ENCODE measurements at regions not wholly inside any gene's neighbourhood (a gene's known extent, or its start where the extent isn't known, plus 50 kb on each side); places are given as distances from the start of the nearest gene placed in this dataset.
A peak's percentile ranks its signal among the peaks of the same experiment; 100 is the strongest.

- Histone ChIP-seq H3K36me3 (ENCODE audit: control insufficient read depth in 4 of 4, insufficient read depth in 4 of 4, low read length in 3 of 4) (no peaks in the 10 kb centered on the region), H3K27ac (ENCODE audit: insufficient read depth in 1 of 2, low read depth in 1 of 2, low read length in 2 of 2, poor library complexity in 1 of 2, severe bottlenecking in 2 of 2) (no peak overlapping the region), H3K4me1 (ENCODE audit: control extremely low read depth in 1 of 4, control insufficient read depth in 4 of 4, insufficient read depth in 4 of 4, low read length in 3 of 4) (peaks cover 0 to 9% (median 0%) of the 10 kb centered on the region in 4 experiments), H3K4me3 (ENCODE audit: control insufficient read depth in 1 of 7, extremely low read depth in 1 of 7, insufficient read depth in 4 of 7, low read depth in 2 of 7, low read length in 6 of 7) (no peak overlapping the region), H3K9me3 (ENCODE audit: control extremely low read depth in 1 of 5, control insufficient read depth in 4 of 5, insufficient read depth in 2 of 5, low read depth in 1 of 5, low read length in 4 of 5) (no peaks in the 10 kb centered on the region), H3K27me3 (replicated peaks in 2 of 5; ENCODE audit: control insufficient read depth in 4 of 5, insufficient read depth in 5 of 5, low read length in 4 of 5) (no peaks in the 10 kb centered on the region)
- POLR2A ChIA-PET: no interaction called here
- CTCF ChIA-PET: no interaction called here
- peak in 2 of 3 donors; percentile 17 to 20 for DNase-seq
- 100% methylated on average over 1 of the region's 1 CpG for WGBS (ENCODE audit: insufficient coverage)
Observed at GRCh38 chr10:62728479-62728878, 76.0 kb upstream of the ADO start.

GRCh38 chr10:62732841-62733653 is 71.5 kb upstream of the ADO start:
- Histone ChIP-seq H3K36me3 (ENCODE audit: control insufficient read depth in 4 of 4, insufficient read depth in 4 of 4, low read length in 3 of 4) (no peaks in the 10 kb centered on the region), H3K9me3 (ENCODE audit: control extremely low read depth in 1 of 5, control insufficient read depth in 4 of 5, insufficient read depth in 2 of 5, low read depth in 1 of 5, low read length in 4 of 5) (no peaks in the 10 kb centered on the region), H3K27ac (ENCODE audit: insufficient read depth in 1 of 2, low read depth in 1 of 2, low read length in 2 of 2, poor library complexity in 1 of 2, severe bottlenecking in 2 of 2) (no peak overlapping the region), H3K4me3 (ENCODE audit: control insufficient read depth in 1 of 7, extremely low read depth in 1 of 7, insufficient read depth in 4 of 7, low read depth in 2 of 7, low read length in 6 of 7) (no peak overlapping the region), H3K4me1 (ENCODE audit: control extremely low read depth in 1 of 4, control insufficient read depth in 4 of 4, insufficient read depth in 4 of 4, low read length in 3 of 4) (peaks cover 0 to 26% (median 0%) of the 10 kb centered on the region in 4 experiments), H3K27me3 (replicated peaks in 2 of 5; ENCODE audit: control insufficient read depth in 4 of 5, insufficient read depth in 5 of 5, low read length in 4 of 5) (no peaks in the 10 kb centered on the region)
- WGBS (ENCODE audit: insufficient coverage): 94% methylated on average over 4 of the region's 7 CpGs
- DNase-seq: peak; percentile 2 to 54 (median 38)
- ChIA-PET POLR2A (no interaction called here), CTCF (interaction anchor here (1.2 kb wide), 1 partner anchor 122 kb away, joined by 3 read pairs; no protein-coding TSS in a partner anchor)

GRCh38 chr10:62733654-62734293 is 70.7 kb upstream of the ADO start:
- H3K4me1 ChIP-seq (ENCODE audit: control extremely low read depth in 1 of 4, control insufficient read depth in 4 of 4, insufficient read depth in 4 of 4, low read length in 3 of 4): peaks cover 0 to 26% (median 0%) of the 10 kb centered on the region in 4 experiments
- DNase-seq: no peak
- CTCF ChIA-PET: no interaction called here

GRCh38 chr10:62734781-62735463 is 69.6 kb upstream of the ADO start:
- no peaks in the 10 kb centered on the region for H3K27me3 ChIP-seq (replicated peaks in 2 of 5; ENCODE audit: control insufficient read depth in 4 of 5, insufficient read depth in 5 of 5, low read length in 4 of 5)
- POLR2A ChIA-PET: no interaction called here
- H3K36me3 ChIP-seq (ENCODE audit: control insufficient read depth in 4 of 4, insufficient read depth in 4 of 4, low read length in 3 of 4): no peaks in the 10 kb centered on the region
- CTCF ChIA-PET: no interaction called here
- DNase-seq: no peak
- no peak overlapping the region for H3K4me3 ChIP-seq (ENCODE audit: control insufficient read depth in 1 of 7, extremely low read depth in 1 of 7, insufficient read depth in 4 of 7, low read depth in 2 of 7, low read length in 6 of 7)
- no peak overlapping the region for H3K27ac ChIP-seq (ENCODE audit: insufficient read depth in 1 of 2, low read depth in 1 of 2, low read length in 2 of 2, poor library complexity in 1 of 2, severe bottlenecking in 2 of 2)
- WGBS (ENCODE audit: insufficient coverage): 100% methylated on average over 4 of the region's 7 CpGs
- peaks cover 0 to 26% (median 0%) of the 10 kb centered on the region in 4 experiments for H3K4me1 ChIP-seq (ENCODE audit: control extremely low read depth in 1 of 4, control insufficient read depth in 4 of 4, insufficient read depth in 4 of 4, low read length in 3 of 4)
- H3K9me3 ChIP-seq (ENCODE audit: control extremely low read depth in 1 of 5, control insufficient read depth in 4 of 5, insufficient read depth in 2 of 5, low read depth in 1 of 5, low read length in 4 of 5): no peaks in the 10 kb centered on the region

More at GRCh38 chr10:62733654-62734293, 70.7 kb upstream of the ADO start:
- H3K27ac ChIP-seq (ENCODE audit: insufficient read depth in 1 of 2, low read depth in 1 of 2, low read length in 2 of 2, poor library complexity in 1 of 2, severe bottlenecking in 2 of 2): no peak overlapping the region
- WGBS (ENCODE audit: insufficient coverage): 96% methylated on average over 4 of the region's 4 CpGs
- POLR2A ChIA-PET: no interaction called here
- H3K9me3 ChIP-seq (ENCODE audit: control extremely low read depth in 1 of 5, control insufficient read depth in 4 of 5, insufficient read depth in 2 of 5, low read depth in 1 of 5, low read length in 4 of 5): no peaks in the 10 kb centered on the region
- no peaks in the 10 kb centered on the region for H3K27me3 ChIP-seq (replicated peaks in 2 of 5; ENCODE audit: control insufficient read depth in 4 of 5, insufficient read depth in 5 of 5, low read length in 4 of 5)
- H3K4me3 ChIP-seq (ENCODE audit: control insufficient read depth in 1 of 7, extremely low read depth in 1 of 7, insufficient read depth in 4 of 7, low read depth in 2 of 7, low read length in 6 of 7): no peak overlapping the region
- no peaks in the 10 kb centered on the region for H3K36me3 ChIP-seq (ENCODE audit: control insufficient read depth in 4 of 4, insufficient read depth in 4 of 4, low read length in 3 of 4)

GRCh38 chr10:62735464-62736167 is 68.9 kb upstream of the ADO start:
- ChIA-PET CTCF (no interaction called here), POLR2A (no interaction called here)
- no CpG with 5 or more reads among the region's 2 CpGs for WGBS (ENCODE audit: insufficient coverage)

GRCh38 chr10:62736168-62736546 is 68.4 kb upstream of the ADO start:
- peaks cover 0 to 26% (median 0%) of the 10 kb centered on the region in 4 experiments for H3K4me1 ChIP-seq (ENCODE audit: control extremely low read depth in 1 of 4, control insufficient read depth in 4 of 4, insufficient read depth in 4 of 4, low read length in 3 of 4)
- H3K36me3 ChIP-seq (ENCODE audit: control insufficient read depth in 4 of 4, insufficient read depth in 4 of 4, low read length in 3 of 4): no peaks in the 10 kb centered on the region
- H3K27ac ChIP-seq (ENCODE audit: insufficient read depth in 1 of 2, low read depth in 1 of 2, low read length in 2 of 2, poor library complexity in 1 of 2, severe bottlenecking in 2 of 2): no peak overlapping the region
- no peak for DNase-seq
- no peaks in the 10 kb centered on the region for H3K9me3 ChIP-seq (ENCODE audit: control extremely low read depth in 1 of 5, control insufficient read depth in 4 of 5, insufficient read depth in 2 of 5, low read depth in 1 of 5, low read length in 4 of 5)
- POLR2A ChIA-PET: no interaction called here
- 100% methylated on average over 1 of the region's 2 CpGs for WGBS (ENCODE audit: insufficient coverage)
- H3K4me3 ChIP-seq (ENCODE audit: control insufficient read depth in 1 of 7, extremely low read depth in 1 of 7, insufficient read depth in 4 of 7, low read depth in 2 of 7, low read length in 6 of 7): no peak overlapping the region
- CTCF ChIA-PET: no interaction called here
- H3K27me3 ChIP-seq (replicated peaks in 2 of 5; ENCODE audit: control insufficient read depth in 4 of 5, insufficient read depth in 5 of 5, low read length in 4 of 5): no peaks in the 10 kb centered on the region

More at GRCh38 chr10:62735464-62736167, 68.9 kb upstream of the ADO start:
- H3K36me3 ChIP-seq (ENCODE audit: control insufficient read depth in 4 of 4, insufficient read depth in 4 of 4, low read length in 3 of 4): no peaks in the 10 kb centered on the region
- no peaks in the 10 kb centered on the region for H3K9me3 ChIP-seq (ENCODE audit: control extremely low read depth in 1 of 5, control insufficient read depth in 4 of 5, insufficient read depth in 2 of 5, low read depth in 1 of 5, low read length in 4 of 5)
- H3K4me1 ChIP-seq (ENCODE audit: control extremely low read depth in 1 of 4, control insufficient read depth in 4 of 4, insufficient read depth in 4 of 4, low read length in 3 of 4): peaks cover 0 to 26% (median 0%) of the 10 kb centered on the region in 4 experiments
- H3K27me3 ChIP-seq (replicated peaks in 2 of 5; ENCODE audit: control insufficient read depth in 4 of 5, insufficient read depth in 5 of 5, low read length in 4 of 5): no peaks in the 10 kb centered on the region
- H3K27ac ChIP-seq (ENCODE audit: insufficient read depth in 1 of 2, low read depth in 1 of 2, low read length in 2 of 2, poor library complexity in 1 of 2, severe bottlenecking in 2 of 2): no peak overlapping the region
- H3K4me3 ChIP-seq (ENCODE audit: control insufficient read depth in 1 of 7, extremely low read depth in 1 of 7, insufficient read depth in 4 of 7, low read depth in 2 of 7, low read length in 6 of 7): no peak overlapping the region
- peak in 2 of 3 donors; percentile 14 to 21 for DNase-seq

Measured in common myeloid progenitor, CD34-positive (primary cell).